Stromal cell of bone marrow (primary cell): ENCODE measurements at regions not wholly inside any gene's neighbourhood (a gene's known extent, or its start where the extent isn't known, plus 50 kb on each side); places are given as distances from the start of the nearest gene placed in this dataset.

Experiments
- DNase-seq: peaks from one replicate; pipeline ENCODE4 v3.0.0-alpha.2; 2012; ENCODE audit warnings: low read depth

DNA sequence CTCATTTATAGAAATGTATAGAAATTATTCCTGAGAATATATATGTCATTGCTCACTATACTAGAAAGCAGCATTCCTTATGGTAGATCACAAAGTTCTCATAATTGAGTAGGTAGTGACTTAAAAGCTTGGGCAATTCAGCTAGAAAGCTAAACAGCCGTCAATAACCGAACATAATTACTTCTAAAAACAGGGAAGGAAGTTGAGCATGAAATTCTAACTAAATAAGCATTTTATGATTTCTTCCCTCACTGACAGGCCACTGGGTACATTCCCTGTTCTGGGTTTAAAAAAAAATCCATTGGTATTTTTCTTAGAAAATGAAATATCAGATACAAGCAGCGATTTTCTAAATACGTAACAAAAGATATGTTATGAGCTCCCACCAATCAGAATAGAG is 91.1 kb upstream of the DAB2 start:
- DNase-seq = no peak

DNA sequence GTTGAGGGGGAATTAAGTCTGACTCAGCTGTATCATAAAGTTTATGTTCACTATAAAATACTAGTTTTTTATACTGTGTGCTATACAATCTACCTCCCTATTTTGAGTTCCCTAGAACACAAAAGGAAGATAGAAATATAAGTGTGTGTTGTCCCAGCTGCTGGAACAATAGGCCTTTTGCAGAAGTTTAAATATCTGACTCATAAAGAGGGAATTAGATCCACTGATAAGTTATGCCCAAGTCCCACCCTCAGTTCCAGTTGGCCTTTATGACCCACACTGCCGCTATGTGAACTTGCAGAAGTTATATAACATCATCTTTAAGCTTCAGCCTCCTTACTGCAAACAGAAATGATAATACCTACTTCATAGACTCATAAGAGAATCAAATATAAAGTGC is 88.5 kb upstream of the DAB2 start:
- DNase-seq = no peak

DNA sequence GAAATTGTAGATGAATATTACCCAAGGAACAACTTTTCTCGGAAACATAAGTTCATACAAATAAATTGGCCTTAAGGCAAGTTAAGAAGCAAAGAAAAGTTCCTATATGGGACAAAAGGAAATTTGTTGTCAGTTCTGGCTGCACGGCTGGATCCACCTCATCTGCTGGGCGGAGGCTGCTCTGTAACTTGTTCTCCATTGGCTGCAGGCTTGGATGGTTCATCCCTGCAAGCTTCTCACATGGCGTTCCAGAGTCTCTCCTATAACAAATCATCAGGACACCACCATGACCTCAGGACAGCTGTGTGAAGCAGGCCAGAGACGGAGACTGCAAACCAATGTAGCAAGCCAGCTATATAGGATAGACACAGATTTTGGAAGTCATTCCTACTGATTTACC is 81.4 kb upstream of the DAB2 start:
- no peak for DNase-seq

DNA sequence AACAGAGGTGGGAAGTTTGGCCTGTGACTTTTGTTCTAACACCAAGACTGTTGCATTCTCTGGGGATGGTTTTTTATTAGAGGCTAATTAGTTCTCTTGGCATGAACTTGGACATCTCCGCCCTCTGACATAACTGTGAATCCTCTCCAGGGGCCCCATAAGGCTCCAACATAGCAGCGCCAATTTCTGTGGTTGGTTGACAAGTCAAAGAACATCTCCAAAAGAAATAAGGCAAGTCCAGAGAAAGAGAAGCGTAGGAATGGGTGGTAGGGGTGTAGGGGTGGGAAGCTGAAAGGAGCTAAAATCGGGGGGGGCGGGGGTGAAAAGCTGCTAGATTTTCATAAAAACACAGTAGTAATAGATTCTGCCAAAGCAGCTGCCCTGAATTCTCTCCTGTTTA is 81.0 kb upstream of the DAB2 start:
- no peak for DNase-seq

DNA sequence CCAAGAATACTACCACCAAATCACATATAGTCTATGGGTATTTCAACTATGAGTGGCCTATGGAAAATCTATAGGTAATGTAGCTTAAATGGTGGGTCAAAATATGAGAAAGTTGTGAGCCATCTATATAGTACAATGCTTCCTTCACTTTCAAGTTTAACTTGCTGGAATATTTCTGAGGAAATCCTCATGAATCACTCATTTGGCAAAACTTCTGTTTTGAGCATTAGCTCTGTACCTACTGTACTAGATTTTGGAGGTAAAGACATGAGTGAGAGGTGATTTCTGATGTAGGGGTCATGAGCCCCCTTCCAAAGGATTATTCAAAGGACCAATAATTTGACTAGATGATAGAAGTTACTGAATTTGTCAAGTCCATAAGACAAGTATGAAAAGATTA is 80.6 kb upstream of the DAB2 start:
- no peak for DNase-seq

DNA sequence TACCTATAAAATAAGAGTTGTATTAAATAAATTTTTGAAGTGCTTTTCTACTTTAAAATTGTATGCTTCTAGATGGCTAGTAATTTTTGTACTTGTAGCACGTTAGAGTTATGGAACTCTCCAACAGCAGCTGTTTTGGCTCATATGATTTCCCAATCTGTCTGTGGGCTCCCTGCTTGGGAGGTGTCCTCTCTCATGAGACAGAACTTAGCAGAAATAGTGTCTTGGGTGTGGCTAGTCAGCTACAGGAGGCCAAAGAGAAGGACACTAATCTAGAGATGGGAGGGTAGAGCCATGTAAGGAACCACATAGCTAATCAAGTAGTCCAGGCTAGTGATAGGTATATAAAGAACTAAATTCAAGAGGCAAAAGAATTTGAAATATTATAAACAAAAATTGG is 78.4 kb upstream of the DAB2 start:
- no peak for DNase-seq

DNA sequence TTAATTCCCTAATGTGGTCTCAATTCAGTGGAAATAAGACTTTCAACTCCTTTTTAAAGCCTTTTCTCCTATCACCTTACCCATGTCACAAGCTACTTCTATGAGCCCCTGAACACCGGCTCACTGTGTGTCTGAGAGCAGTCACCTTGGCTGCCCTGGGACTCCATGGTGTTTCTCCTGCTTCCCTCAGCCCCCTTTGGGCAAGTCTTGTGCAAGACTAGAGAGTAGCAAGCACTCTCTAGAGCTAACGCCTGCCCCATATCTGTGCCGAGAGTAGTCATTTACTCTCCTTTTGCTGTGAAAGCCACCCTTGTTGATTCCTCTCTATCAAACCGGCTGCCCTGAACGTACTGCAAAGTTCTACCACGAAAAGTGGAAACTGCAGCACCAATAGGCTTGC is 77.9 kb upstream of the DAB2 start:
- DNase-seq = no peak

DNA sequence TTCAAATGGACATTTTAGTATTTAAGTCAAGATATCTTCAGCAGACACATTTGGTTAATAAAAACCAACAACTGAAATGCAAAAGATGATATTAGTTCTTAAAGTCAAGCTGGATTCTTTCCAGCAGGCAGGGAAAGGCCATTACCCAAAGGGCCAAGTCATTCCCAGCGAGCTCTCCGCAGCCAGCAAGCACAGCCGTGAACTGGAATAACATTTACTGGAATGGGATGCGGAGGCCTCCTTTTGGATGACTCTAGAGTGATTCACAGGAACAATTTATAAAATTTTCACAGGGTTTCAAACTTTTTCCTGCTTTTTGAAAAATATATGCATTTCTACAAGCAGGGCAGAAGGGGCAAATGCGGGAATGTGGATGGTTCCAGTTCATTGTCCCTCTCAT is 76.6 kb upstream of the DAB2 start:
- peak; percentile 92 for DNase-seq

DNA sequence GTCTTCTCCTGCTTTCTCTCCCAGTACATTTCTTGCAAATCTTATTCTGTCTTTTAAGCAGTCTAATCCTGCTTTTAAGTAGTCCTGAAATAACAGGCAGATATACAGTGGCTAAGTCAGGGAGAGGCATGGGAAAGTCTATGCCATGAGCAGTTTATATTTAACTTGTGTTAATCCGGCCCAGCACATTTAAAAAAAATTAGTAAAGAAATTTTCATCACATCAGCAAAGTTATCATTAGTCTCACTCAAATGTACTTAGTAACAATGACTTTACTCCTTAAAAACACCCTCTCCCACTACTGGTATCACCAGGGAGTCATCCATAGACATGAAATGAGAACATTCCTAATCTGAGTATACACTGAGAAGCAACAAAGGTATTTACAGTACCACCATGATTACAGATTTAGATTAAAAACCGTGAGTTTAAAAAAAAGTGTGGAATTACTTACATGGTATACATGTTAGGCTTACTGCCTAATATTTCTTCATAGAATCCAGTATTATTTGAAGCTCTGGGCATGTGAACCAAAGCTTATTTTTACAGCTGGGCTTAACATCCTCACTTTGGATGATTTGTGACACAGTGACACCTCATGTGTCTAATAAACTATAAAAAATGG is 75.9 kb upstream of the DAB2 start:
- DNase-seq = no peak

DNA sequence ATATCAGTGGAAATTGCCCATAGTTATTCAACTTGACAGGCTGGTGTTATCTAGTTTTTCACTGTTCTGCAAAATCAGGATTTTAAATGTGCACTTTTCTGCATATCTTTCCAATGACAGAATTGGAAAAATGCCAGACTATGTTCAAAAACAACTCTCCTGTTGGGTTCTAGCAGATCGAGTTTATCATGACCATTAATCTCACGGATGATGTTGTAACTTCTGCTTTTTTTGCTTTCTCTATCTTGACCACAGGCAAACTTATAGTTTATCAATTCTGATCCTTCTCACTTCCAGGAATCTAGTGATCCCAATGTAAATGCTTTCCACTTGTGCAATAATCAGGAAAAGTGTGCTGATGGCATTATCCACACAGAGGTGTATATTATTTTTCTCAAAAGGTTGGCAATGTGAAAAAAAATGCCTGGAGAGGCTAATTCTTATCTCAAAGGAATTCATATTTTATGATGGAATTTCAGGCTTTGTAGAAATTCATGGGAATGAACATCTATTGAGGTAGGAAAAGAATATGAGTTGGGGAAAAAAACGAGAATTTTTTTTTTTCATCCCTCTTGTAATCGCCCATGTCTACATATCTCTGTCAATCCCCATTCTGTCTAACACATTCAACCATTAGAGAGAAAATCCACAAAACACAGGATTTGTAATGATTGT is 73.6 kb upstream of the DAB2 start:
- DNase-seq = no peak

DNA sequence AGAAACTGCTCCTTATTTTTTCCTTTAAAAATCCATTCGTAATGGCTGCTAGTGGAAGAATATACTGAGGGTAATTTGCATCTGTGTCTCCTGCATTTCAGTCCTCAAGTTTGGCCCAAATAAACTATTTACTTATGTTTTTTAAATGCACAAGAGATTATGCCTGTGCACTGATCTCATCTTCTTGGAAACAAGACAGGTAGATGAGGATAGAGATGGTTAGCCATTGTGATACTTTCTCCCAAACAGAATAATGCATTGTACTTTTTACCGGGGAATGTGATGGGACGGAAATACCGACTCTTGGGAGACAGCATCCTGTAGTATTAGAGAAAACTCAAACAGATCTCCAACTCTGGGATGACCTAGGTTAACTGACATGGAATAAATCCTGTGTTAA is 72.5 kb upstream of the DAB2 start:
- DNase-seq = no peak

DNA sequence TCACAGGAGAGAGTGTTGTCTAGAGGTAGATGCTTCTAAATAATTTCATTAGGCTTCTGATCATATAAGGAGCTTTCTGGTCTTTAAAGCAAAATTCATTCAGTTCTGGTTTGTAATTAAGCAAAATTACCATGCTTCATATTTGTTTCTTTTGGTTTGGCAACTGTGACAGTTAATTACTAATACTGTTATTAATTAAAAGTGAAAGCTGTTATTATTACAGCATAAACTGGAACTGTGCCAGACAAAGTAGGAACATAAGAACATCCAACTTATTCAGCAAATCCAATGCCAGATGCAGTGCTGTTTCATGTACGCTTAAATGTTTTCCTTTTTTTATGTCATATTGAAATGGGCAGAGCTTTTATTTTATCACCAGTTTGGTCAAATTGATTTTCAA is 70.4 kb upstream of the DAB2 start:
- no peak for DNase-seq

DNA sequence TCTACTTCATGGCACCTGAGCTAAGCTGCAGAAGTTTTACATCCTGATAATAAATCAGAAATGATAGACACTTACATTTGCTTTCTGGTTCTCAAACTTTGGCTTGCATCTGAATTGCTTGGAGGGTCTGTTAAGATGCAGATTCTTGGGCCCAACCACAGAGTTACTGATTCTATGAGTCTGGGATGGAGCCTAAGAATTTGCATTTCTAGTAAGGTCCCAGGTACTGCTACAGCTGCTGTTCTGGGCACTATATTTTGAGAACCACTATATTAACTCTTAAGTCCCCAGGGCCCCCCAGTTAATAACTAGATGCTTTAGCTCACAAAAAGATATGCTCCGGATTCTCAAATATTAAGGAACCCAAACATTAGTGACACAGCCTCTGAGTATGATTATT is 69.8 kb upstream of the DAB2 start:
- DNase-seq = no peak

DNA sequence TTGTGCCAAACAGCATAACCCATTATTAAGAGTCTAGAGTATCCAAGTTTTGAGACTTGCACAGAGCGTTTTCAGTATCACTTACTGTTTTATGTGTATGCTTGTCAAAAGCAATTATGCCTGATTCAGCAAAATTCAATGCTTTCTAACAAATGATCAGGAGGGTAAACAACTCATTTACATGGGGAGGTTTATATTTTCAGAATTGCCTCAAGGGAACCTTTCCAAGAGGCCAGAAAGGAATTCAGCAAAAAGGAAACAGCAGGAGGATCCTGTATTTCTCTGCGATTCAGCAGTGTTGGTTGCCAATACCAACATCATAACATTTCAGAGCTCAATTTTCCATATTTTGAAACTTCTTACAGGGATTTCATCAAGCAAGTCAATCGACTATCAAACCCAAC is 69.3 kb upstream of the DAB2 start:
- DNase-seq = peak; percentile 76

DNA sequence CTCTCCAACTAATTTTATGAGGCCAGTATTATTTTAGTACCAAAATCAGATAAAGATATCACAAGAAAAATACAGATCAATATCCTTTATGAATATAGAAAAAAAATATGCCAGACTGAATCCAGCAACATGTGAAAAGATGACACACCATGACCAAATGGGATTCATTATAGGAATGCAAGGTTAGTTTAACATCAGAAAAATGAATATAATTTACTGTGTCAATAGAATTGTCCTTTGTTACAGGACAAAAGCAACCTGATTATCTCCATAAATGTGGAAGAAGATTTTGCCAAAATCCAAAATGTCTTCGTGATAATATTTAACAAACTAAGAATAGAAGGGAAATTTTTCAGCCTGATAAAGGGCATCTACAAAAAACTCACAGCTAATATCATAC is 66.4 kb upstream of the DAB2 start:
- DNase-seq = no peak

DNA sequence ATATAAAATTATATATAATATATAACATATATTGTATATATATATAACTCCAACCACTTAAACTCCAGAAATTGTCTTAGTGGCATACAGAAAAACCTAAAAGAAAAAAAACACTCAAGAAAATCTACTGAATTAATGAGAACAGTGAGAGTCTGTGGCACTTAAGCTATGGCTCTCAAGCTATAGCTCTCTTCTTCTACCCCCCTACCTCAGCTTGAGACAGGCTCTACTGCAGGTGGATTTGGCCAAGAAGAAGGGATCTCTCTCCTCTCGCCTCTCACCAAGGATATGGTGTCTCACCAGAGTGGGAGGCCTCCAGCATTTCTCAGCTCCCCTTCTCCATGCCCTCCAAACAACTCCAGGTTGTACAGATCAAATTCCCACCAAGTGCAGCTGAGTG is 64.5 kb upstream of the DAB2 start:
- no peak for DNase-seq

DNA sequence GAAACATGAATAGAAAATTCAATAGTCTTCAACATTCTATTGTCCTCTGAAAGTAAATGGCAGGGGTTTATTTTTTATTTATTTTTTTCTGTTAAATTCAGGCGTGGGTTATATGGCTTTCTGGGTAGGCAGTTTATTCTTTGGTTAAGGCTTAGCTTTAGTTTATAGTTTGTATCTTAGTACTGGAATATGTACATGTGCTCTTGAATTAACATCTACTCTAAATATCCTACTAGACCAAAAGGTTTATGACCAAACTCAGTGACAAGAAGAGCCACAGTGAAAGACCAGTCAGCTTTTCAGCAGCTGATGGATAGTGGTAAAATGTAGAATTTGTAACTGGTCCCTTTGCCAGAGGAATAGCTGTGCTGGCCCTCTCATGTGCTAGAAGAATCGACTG is 62.0 kb upstream of the DAB2 start:
- DNase-seq = no peak

DNA sequence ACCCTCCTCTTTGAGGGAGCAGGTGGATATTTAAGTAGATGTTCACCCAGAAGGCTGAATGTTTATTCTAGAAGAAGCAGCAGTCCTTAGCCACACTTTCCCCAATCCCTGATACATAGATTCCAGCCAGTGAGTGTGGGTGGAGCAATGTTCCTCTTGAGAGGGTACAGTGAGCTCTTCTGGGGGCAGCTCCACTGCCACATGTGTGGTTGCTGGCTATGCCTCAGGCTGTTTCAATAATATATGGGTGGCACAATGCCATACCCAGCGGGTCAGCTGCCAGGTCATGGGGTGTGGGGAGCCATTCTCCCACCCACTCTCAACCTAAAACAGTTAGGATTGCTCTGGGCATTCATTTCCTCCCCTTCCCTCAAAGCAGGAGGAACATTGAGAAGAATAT is 61.6 kb upstream of the DAB2 start:
- no peak for DNase-seq

DNA sequence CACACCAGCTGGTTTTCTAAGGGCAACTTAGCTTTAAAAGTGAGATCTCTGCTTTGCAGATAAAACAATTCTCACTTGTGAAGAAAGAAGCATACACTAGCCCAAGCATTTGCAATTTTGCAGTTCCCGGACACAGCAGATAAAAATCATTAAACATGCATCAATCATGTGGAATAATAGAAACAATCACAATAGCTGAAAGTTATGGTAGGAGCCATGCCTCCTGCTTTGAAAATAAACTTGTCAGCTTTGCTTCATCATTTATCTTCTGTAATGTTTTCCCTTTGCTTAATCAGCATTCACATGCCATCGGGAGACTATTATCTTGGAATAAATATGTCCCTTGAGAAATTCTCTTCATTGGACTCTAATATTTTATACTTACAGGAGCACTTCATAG is 60.3 kb upstream of the DAB2 start:
- DNase-seq = no peak

DNA sequence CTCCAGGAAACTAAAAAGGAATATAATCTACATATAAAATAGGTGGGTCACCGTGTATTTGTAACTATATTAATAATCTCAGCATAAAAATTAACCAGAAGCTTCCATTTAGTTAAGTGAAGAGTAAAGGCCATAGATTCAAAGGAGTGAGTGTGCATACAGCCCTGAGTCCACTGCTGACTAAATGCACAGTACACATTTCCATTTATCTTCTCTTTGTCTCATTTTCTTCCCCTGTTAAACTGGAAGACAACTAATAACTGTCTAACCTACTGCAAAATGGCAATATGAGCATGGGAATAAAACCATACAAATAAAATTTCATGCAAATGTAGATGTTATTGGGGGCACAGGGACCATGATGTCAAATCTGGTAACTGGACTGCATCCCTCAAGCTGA is 59.9 kb upstream of the DAB2 start:
- DNase-seq = no peak

DNA sequence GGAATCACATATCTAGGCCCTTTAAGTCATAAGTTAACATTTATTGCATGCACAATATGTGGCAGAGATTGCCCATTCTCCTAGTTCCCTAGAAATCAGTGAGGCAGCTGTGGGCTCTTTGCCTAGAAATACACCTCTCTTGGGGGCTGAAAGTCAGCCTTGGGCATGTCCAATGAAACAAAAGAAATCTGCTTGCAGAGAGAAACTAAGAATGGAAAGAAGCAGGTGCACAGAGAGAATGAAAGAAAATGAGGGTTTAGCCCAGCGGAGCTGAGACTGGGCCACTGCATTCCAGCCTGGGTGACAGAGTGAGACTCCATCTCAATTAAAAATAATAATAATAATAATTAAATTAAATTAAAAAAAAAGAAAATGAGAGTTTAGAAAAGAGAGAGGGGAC is 57.3 kb upstream of the DAB2 start:
- DNase-seq = no peak

DNA sequence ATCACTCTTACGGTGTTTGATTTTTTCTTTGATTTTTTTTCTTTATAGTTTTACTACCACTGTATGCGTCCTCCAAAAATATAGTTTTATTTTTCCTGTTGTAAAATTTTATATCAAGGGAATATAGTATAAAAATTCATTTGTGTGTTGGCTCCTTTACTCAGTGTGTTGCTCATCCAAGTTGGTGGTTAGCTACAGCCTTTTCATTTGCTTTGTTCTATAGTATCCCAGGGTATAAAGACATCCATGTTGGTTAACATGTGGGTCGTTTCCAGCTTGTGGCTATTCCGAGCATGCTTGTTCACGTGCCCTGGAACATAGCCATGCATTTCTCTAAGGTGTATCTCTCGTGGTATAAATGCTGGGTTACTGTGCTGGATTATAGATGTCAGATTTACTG is 54.8 kb upstream of the DAB2 start:
- no peak for DNase-seq

DNA sequence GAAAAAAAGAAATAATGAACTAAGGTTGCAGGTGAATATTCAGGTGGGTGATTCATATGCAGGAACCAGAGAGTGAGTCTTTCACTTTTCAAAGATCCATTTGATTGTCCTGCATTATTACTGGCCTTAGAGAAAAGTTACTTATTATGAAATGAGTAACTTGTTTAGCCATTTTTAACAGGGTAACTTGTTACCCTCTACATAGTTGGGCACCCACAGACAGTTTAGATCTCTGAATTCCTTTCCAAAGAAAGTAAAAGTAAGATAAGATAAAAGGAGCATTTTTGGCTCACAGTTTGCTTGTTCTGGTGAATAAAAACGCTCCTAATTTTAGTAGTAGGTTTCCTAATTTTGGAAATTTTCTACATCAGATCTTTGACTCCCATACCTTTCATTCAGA is 54.1 kb upstream of the DAB2 start:
- no peak for DNase-seq

DNA sequence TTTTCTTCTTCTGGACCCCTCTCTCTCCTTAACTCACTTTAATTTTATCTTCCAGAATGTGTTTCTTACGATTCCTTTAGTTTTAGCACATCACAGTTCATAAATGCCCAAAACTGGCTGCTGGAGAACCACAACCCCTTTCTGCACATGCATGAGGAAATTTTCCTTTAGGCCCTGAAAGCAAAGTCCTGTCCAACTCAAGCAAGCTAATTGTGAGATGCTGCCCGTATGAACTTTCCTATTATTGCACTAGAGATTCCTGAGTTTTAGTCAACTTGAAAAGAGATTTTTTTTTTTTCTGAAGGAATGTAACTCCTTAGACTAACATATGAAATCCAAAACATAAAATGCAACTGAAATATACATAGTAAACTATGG is 52.1 kb upstream of the DAB2 start:
- DNase-seq = no peak
